ENCODE measurements at regions not wholly inside any gene's neighbourhood (a gene's known extent, or its start where the extent isn't known, plus 50 kb on each side); places are given as distances from the start of the nearest gene placed in this dataset.

DNA sequence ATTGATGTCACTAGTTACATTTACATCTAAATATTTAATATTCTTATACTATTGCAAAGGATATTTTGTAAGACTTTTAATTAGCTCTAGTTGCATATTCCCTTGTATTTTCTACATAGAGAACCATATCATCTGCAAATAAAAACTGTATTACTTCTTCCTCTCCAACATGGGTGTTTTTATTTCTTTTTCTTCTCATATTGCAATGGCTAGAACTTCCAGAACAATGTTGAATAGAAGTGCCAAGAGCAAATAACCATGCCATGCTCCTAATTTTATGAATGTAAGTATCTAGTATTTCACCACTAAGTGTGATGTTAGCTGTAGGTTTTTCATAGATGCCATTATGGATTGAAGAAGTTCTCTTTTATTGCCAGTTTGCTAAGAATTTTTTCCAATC is 321.8 kb upstream of the NCAM1 start:
- H3K27me3 ChIP-seq (ENCODE audit: insufficient read depth, low read depth, severe bottlenecking), result no peaks in the 10 kb centered on the region
- H3K36me3 ChIP-seq, result no peaks in the 10 kb centered on the region
- TF ChIP-seq, protein P1, sequence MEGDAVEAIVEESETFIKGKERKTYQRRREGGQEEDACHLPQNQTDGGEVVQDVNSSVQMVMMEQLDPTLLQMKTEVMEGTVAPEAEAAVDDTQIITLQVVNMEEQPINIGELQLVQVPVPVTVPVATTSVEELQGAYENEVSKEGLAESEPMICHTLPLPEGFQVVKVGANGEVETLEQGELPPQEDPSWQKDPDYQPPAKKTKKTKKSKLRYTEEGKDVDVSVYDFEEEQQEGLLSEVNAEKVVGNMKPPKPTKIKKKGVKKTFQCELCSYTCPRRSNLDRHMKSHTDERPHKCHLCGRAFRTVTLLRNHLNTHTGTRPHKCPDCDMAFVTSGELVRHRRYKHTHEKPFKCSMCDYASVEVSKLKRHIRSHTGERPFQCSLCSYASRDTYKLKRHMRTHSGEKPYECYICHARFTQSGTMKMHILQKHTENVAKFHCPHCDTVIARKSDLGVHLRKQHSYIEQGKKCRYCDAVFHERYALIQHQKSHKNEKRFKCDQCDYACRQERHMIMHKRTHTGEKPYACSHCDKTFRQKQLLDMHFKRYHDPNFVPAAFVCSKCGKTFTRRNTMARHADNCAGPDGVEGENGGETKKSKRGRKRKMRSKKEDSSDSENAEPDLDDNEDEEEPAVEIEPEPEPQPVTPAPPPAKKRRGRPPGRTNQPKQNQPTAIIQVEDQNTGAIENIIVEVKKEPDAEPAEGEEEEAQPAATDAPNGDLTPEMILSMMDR (IDR thresholded peaks at IDR 0.05; ENCODE audit: low read depth, low read length), result no peak
- no peak for DNase-seq
- peaks cover 7% of the 10 kb centered on the region for H3K9me3 ChIP-seq (ENCODE audit: severe bottlenecking)
- H3K4me3 ChIP-seq (ENCODE audit: low read depth, low read length), result no peak overlapping the region
- no peak overlapping the region for H3K27ac ChIP-seq

DNA sequence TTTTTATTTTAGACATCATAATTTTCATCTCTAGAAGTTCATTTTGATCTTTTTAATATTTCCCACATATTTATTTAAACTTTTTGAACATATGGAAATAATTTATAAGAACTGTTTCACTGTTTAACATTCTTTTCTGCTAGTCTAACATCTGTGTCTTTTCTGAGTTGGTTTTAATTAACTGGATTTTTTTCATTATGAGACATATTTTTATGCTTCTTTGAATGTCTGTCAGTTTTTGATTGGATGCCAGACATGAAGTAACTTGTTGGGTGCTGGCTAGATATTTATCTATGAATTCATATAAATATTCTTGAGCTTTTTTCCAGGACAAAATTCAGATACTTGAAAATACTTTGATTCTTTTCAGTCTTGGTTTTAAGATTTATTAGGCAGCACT is 317.8 kb upstream of the NCAM1 start:
- no peak for DNase-seq
- TF ChIP-seq, protein P1 (IDR thresholded peaks at IDR 0.05; ENCODE audit: low read depth, low read length), result no peak

DNA sequence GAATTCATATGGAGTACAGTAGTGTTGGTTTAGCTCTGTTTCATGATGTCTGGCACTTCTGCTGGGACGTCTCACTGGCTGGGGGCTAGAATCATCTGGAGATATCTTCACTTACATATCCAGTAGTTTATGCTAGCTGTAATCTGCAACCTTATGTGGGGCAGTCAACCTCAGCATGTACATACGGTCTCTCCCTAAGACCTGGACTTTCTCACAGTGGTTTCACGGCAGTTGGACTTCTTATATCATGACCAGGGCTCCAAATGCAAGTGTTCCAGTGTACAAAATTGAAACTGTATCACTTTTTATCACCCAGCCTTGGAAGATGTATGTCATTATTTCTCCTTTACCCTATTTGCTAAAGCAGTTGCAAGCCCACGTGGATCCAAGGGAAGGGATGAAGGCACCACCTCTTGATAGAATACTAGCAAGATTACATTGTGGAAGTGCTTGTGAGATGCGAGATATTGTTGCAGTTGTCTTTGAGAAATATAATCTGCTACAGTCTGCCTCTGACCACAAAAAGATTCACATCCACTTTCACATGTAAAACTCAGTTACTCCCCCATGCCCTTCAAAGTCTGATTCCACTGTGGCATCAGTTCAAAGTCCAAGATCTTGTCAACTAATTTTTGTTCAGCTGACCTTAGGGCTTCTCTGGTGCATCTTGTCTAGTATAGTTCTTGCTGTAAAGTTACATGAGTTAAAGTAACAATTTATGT is 316.6 kb upstream of the NCAM1 start:
- no peak overlapping the region for H3K27ac ChIP-seq
- H3K4me3 ChIP-seq (ENCODE audit: low read depth, low read length), result no peak overlapping the region
- no peaks in the 10 kb centered on the region for H3K27me3 ChIP-seq (ENCODE audit: insufficient read depth, low read depth, severe bottlenecking)
- peaks cover 3% of the 10 kb centered on the region for H3K9me3 ChIP-seq (ENCODE audit: severe bottlenecking)
- no peak for DNase-seq
- H3K36me3 ChIP-seq, result no peaks in the 10 kb centered on the region
- TF ChIP-seq, protein P1 (IDR thresholded peaks at IDR 0.05; ENCODE audit: low read depth, low read length), result no peak

More for the DNA sequence above, 317.8 kb upstream of the NCAM1 start:
- H3K9me3 ChIP-seq (ENCODE audit: severe bottlenecking), result peaks cover 7% of the 10 kb centered on the region
- no peaks in the 10 kb centered on the region for H3K36me3 ChIP-seq
- no peak overlapping the region for H3K4me3 ChIP-seq (ENCODE audit: low read depth, low read length)
- no peaks in the 10 kb centered on the region for H3K27me3 ChIP-seq (ENCODE audit: insufficient read depth, low read depth, severe bottlenecking)
- H3K27ac ChIP-seq, result no peak overlapping the region

DNA sequence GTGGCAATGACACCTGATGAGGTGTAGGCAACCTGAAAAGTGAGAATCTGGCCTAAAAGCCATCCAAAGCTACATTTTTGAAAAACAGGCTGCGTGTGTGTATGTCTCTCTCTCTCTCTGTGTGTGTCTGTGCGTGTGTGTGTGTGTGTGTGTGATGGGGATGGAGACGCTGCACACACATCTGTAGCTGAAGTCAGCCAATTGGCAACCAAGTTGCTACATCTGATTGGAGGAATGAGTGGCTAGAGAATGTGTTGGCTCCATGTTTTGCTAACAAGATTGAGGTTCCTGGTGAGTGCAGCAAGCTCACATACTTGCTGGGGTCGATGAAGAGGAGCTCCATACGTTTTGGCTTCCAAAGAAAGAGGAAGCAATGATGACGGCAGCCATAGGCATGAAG is 311.4 kb upstream of the NCAM1 start:
- Histone ChIP-seq H3K36me3 (no peaks in the 10 kb centered on the region), H3K27ac (no peak overlapping the region), H3K27me3 (ENCODE audit: insufficient read depth, low read depth, severe bottlenecking) (no peaks in the 10 kb centered on the region), H3K9me3 (ENCODE audit: severe bottlenecking) (no peaks in the 10 kb centered on the region), H3K4me3 (ENCODE audit: low read depth, low read length) (no peak overlapping the region)
- DNase-seq, result no peak
- TF ChIP-seq, protein P1 (IDR thresholded peaks at IDR 0.05; ENCODE audit: low read depth, low read length), result no peak

DNA sequence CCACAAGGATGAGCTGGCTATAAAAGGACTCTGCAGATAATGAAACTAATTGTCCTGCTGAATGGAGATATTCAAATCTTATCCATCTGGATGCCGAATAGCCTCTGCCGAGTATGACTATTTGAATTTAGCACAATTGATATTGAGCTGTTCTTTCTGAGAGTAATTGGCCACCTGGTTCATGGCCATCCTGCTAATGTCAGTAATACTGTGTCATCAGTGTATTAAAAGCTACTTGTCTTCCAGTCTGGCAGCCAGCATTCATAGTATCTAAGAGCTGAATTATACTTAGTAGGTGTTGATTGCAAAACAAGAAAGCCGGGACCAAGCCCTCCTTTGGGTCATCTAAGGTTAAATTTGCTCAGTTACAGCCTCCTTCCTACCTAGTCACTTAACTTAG is 310.7 kb upstream of the NCAM1 start:
- H3K36me3 ChIP-seq, result no peaks in the 10 kb centered on the region
- H3K27ac ChIP-seq, result no peak overlapping the region
- no peaks in the 10 kb centered on the region for H3K9me3 ChIP-seq (ENCODE audit: severe bottlenecking)
- DNase-seq, result no peak
- TF ChIP-seq, protein P1 (IDR thresholded peaks at IDR 0.05; ENCODE audit: low read depth, low read length), result no peak
- no peaks in the 10 kb centered on the region for H3K27me3 ChIP-seq (ENCODE audit: insufficient read depth, low read depth, severe bottlenecking)
- H3K4me3 ChIP-seq (ENCODE audit: low read depth, low read length), result no peak overlapping the region

DNA sequence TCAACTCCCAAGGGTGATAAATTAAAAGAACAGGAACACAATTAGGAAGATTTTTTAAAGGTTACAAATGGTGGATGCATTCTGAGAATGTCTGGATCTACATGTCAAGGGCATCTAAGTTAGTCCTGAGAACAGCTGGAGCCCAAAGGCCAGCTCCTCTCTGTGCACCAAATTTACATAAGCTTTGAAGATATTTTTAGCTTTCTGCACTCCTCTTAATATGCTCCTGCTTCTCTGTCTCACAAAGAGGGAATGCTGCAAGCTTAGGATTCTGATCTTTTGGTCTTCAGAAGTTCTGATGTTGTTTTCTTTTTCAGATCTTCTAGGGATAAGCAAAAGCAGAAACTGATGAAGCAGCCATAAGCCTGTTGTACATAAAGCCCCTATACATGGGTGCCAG is 309.8 kb upstream of the NCAM1 start:
- TF ChIP-seq, protein P1 (IDR thresholded peaks at IDR 0.05; ENCODE audit: low read depth, low read length), result no peak
- Histone ChIP-seq H3K27me3 (ENCODE audit: insufficient read depth, low read depth, severe bottlenecking) (no peaks in the 10 kb centered on the region), H3K27ac (no peak overlapping the region), H3K4me3 (ENCODE audit: low read depth, low read length) (no peak overlapping the region), H3K9me3 (ENCODE audit: severe bottlenecking) (no peaks in the 10 kb centered on the region), H3K36me3 (no peaks in the 10 kb centered on the region)
- DNase-seq, result no peak
